ENCODE measurements at regions not wholly inside any gene's neighbourhood (a gene's known extent, or its start where the extent isn't known, plus 50 kb on each side); places are given as distances from the start of the nearest gene placed in this dataset.

- TF ChIP-seq CTCF (IDR thresholded peaks at IDR 0.05) (no peak), ZFX (IDR thresholded peaks at IDR 0.05; ENCODE audit: borderline replicate concordance) (no peak)
Observed at GRCh38 chr1:238660849-238661248, 725.5 kb upstream of the CHRM3 start.

All from 22Rv1 (cell line).